ENCODE measurements at regions not wholly inside any gene's neighbourhood (a gene's known extent, or its start where the extent isn't known, plus 50 kb on each side); places are given as distances from the start of the nearest gene placed in this dataset.
"Not testable (repeated sequence)": the region's sequence is repeated elsewhere in the genome, so short reads cannot be mapped to it uniquely, and the experiment has no call there.

DNA sequence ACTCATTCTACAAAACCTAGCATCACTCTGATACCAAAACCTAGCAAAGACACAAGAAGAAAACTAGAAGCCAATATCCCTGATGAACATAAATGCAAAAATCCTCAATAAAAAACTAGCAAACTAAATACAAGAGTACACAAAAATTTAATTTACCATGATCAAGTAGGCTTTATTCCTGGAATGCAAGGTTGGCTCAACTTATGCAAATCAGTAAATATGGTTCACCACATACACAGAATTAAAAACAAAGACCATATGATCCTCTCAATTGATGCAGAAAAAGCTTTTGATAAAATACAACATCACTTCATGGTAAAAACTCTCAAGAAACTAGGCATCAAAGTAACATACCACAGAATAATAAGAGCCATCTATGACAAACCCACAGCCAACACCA is 188.3 kb downstream of the ETAA1 start:
- H3K4me3 ChIP-seq (replicated peaks; ENCODE audit: low read depth, low read length) = no peak overlapping the region
- TF ChIP-seq, protein P1, sequence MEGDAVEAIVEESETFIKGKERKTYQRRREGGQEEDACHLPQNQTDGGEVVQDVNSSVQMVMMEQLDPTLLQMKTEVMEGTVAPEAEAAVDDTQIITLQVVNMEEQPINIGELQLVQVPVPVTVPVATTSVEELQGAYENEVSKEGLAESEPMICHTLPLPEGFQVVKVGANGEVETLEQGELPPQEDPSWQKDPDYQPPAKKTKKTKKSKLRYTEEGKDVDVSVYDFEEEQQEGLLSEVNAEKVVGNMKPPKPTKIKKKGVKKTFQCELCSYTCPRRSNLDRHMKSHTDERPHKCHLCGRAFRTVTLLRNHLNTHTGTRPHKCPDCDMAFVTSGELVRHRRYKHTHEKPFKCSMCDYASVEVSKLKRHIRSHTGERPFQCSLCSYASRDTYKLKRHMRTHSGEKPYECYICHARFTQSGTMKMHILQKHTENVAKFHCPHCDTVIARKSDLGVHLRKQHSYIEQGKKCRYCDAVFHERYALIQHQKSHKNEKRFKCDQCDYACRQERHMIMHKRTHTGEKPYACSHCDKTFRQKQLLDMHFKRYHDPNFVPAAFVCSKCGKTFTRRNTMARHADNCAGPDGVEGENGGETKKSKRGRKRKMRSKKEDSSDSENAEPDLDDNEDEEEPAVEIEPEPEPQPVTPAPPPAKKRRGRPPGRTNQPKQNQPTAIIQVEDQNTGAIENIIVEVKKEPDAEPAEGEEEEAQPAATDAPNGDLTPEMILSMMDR (IDR thresholded peaks at IDR 0.05; ENCODE audit: low read depth, low read length, missing control alignments) = no peak
- DNase-seq (ENCODE audit: extremely low read depth, low read depth) = no peak

DNA sequence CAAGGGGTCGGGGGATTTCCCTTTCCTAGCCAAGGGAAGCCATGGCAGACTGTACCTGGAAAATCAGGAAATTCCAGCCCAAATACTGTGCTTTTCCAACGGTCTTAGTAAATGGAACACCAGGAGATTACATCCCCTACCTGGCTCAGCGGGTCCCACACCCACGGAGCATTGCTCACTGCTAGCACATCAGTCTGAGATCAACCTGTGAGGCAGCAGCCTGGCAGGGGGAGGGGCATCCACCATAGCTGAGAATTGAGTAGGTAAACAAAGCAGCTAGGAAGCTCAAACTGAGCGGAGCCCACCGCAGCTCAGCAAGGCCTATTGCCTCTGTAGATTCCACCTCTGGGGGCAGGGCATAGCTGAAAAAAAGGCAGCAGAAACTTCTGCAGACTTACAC is 192.0 kb downstream of the ETAA1 start:
- H3K4me3 ChIP-seq (replicated peaks; ENCODE audit: low read depth, low read length); DNase-seq (ENCODE audit: extremely low read depth, low read depth): not testable (repeated sequence)

DNA sequence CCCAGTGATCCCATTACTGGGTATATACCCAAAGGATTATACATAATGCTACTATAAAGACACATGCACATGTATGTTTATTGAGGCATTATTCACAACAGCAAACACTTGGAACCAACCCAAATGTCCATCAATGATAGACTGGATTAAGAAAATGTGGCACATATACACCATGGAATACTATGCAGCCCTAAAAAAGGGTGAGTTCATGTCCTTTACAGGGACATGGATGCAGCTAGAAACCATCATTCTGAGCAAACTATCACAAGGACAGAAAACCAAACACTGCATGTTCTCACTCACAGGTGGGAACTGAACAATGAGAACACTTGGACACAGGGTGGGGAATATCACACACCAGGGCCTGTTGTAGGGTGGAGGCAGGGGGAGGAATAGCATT is 197.4 kb downstream of the ETAA1 start:
- not testable (repeated sequence) for DNase-seq (ENCODE audit: extremely low read depth, low read depth)

DNA sequence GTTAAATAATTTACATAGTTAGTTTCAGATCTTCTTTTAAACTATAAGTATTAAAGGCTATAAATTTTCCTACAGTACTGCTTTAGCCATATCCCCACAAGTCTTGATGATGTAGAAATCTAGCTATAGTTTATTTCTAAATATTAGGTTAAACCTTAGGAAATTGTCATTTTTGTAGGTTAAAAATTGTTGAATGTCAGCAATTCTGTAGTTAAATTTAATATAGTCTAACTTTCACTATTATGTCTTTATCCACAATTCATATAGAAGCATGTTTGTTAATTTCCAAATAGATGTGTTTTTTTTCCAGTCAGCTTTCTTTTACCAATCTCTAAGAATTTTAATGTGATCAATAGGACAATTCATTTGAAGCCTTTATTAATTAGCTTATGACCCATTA is 199.7 kb downstream of the ETAA1 start:
- H3K4me3 ChIP-seq (replicated peaks; ENCODE audit: low read depth, low read length) = no peak overlapping the region
- no peak for DNase-seq (ENCODE audit: extremely low read depth, low read depth)
- TF ChIP-seq, protein P1 (IDR thresholded peaks at IDR 0.05; ENCODE audit: low read depth, low read length, missing control alignments) = no peak

More for the DNA sequence above, 197.4 kb downstream of the ETAA1 start:
- H3K4me3 ChIP-seq (replicated peaks; ENCODE audit: low read depth, low read length) = not testable (repeated sequence)

DNA sequence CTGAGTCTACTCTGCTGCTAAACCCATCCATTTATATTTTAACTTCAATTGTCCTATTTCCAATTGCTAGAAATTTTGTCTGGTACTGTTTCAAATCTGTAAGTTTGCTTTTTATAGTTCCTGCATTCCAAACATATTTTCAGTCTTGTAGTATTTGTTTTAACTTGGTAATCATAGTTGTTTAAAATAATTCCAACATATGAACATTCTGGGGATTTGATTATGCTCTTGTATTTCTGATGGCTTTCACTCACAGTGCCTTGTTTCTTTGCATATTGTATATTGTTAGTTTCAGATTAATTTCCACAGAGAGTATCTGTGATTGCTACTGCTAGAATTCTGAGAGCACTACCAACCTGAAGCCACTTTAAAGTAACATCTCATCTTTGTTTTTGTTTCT is 202.4 kb downstream of the ETAA1 start:
- TF ChIP-seq, protein P1 (IDR thresholded peaks at IDR 0.05; ENCODE audit: low read depth, low read length, missing control alignments) = no peak

DNA sequence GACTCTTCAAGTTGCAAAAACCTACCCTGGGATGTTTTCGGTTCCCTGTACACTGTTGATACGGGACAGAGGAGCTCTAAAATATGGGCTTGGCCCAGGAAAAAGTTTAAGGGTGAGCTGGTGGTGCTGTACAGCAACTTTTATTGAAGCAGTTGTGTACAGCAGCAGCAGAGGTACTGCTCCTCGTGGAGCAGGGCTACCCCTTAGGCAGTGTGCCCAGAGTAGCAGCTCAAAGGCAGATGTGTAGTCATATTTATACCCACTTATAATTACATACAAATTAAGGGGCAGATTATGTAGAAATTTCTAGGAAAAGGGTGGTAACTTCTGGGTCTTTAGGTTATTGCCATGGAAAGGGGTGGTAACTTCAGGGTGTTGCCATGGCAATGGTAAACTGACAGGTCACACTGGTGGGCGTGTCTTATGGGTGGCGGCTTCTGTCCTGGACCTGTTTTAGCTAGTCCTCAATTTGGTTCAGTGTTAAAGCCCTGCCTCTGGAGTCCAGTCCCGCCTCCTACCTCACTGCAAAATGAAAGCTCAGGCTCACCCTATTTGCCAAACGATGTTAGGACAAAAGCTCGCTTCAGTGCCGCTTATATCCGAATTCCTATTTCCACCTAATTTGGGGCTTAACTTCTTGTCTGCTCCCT is 203.2 kb downstream of the ETAA1 start:
- TF ChIP-seq, protein P1 (IDR thresholded peaks at IDR 0.05; ENCODE audit: low read depth, low read length, missing control alignments) = no peak
- DNase-seq (ENCODE audit: extremely low read depth, low read depth) = no peak

More for the DNA sequence above, 202.4 kb downstream of the ETAA1 start:
- no peak for DNase-seq (ENCODE audit: extremely low read depth, low read depth)
- no peak overlapping the region for H3K4me3 ChIP-seq (replicated peaks; ENCODE audit: low read depth, low read length)

DNA sequence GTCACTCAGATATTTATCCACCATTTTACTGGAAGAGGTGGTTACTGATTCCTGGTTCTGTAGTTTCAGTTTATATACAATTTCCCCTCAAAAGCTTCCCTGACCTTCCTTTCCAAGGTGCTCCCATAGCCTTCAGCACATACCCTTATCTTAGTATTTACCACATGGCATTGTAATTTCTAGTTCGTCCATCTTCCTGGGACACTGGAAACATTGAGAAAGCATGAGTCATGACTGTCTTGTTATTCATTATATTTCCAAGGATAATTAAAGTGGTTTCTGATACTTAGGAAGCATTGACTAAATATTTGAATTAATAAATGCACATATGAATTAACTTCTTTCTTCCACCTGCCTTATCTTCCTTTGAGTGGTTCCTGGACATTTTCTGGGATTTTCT is 203.8 kb downstream of the ETAA1 start:
- no peak for DNase-seq (ENCODE audit: extremely low read depth, low read depth)
- TF ChIP-seq, protein P1 (IDR thresholded peaks at IDR 0.05; ENCODE audit: low read depth, low read length, missing control alignments) = no peak
- no peak overlapping the region for H3K4me3 ChIP-seq (replicated peaks; ENCODE audit: low read depth, low read length)

More for the DNA sequence above, 203.2 kb downstream of the ETAA1 start:
- no peak overlapping the region for H3K4me3 ChIP-seq (replicated peaks; ENCODE audit: low read depth, low read length)

DNA sequence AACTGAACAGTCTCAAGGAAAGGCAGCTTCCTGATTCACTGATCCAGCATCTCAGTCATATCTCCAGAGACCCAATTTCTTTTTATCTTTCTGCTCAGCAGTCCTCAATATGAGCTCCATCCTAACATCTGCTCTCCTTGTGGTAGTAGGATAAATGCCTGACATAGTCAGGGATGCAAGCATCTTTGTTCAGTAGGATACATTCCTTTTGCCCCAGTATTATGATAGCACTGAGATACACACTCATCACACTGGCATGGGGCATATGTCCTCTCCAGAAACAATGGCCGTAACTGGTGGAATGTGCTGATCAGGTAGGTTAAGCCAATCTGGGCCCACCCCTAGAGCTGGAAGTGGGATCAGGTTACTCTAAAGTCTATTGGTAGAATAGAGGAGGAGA is 207.2 kb downstream of the ETAA1 start:
- DNase-seq (ENCODE audit: extremely low read depth, low read depth) = no peak
- TF ChIP-seq, protein P1 (IDR thresholded peaks at IDR 0.05; ENCODE audit: low read depth, low read length, missing control alignments) = no peak

More for the DNA sequence above, 207.2 kb downstream of the ETAA1 start:
- H3K4me3 ChIP-seq (replicated peaks; ENCODE audit: low read depth, low read length) = no peak overlapping the region

All from HFF-Myc (cell line).